AG04450 (cell line): ENCODE measurements at regions not wholly inside any gene's neighbourhood (a gene's known extent, or its start where the extent isn't known, plus 50 kb on each side); places are given as distances from the start of the nearest gene placed in this dataset.

ENCODE experiments used
- CTCF ChIA-PET: fragments of 300-600, 350-600 bp; formaldehyde crosslinking; extraction: SDS; loops from one replicate; lab custom pipeline; 2022; ENCODE audit warnings: antibody characterized with exemption, inconsistent platforms; lab: Charles Lee
- POLR2A ChIA-PET: fragments of 350-600 bp; formaldehyde crosslinking; extraction: SDS; loops from one replicate; lab custom pipeline; 2021; ENCODE audit warnings: antibody characterized with exemption, inconsistent platforms; lab: Yijun Ruan, JAX
- DNase-seq: peaks from one replicate; pipeline ENCODE4 v3.0.0-alpha.2; 2011; ENCODE audit warnings: low read depth, low spot score
- H3K27ac ChIP-seq: one replicate; pipeline ENCODE4 v1.5.1; 2012; ENCODE audit warnings: low read depth, low read length, control low read depth
- H3K27me3 ChIP-seq: one replicate; pipeline ENCODE4 v1.6.0; 2012; ENCODE audit warnings: low read length; ENCODE audit not compliant: control insufficient read depth, insufficient read depth
- H3K4me3 ChIP-seq: 2 replicates; pipeline ENCODE4 v1.5.1; 2011; ENCODE audit warnings: mild to moderate bottlenecking, low read depth, low read length, control low read depth
- H3K9me3 ChIP-seq: 2 replicates; pipeline ENCODE4 v1.5.1; 2012; ENCODE audit warnings: low read length; ENCODE audit not compliant: control insufficient read depth, insufficient read depth
- CTCF ChIP-seq: IDR thresholded peaks from 2 replicates; pipeline ENCODE4 v1.5.1; 2011; ENCODE audit warnings: low read depth, low read length, control low read depth, inconsistent platforms

- Histone ChIP-seq H3K4me3 (no peak overlapping the region), H3K27me3 (no peaks in the 10 kb centered on the region), H3K27ac (no peak overlapping the region), H3K9me3 (peaks cover 5% of the 10 kb centered on the region; the same call in 1 of the 2 replicates)
- DNase-seq = no peak
- POLR2A ChIA-PET = no interaction called here
- CTCF ChIA-PET = no interaction called here
- no peak for TF ChIP-seq CTCF
Measured at GRCh38 chr5:125461641-125462072, 715.2 kb upstream of the ZNF608 start.

GRCh38 chr5:125463466-125464092 is 717.1 kb upstream of the ZNF608 start:
- H3K27ac ChIP-seq = no peak overlapping the region
- H3K27me3 ChIP-seq = no peaks in the 10 kb centered on the region
- H3K4me3 ChIP-seq = no peak overlapping the region
- no peak for DNase-seq
- ChIA-PET POLR2A (no interaction called here), CTCF (no interaction called here)
- H3K9me3 ChIP-seq = no peaks in the 10 kb centered on the region
- no peak for TF ChIP-seq CTCF

- Histone ChIP-seq H3K9me3 (no peaks in the 10 kb centered on the region), H3K27me3 (no peaks in the 10 kb centered on the region), H3K27ac (no peak overlapping the region), H3K4me3 (no peak overlapping the region)
- TF ChIP-seq CTCF = no peak
- no peak for DNase-seq
- ChIA-PET POLR2A (no interaction called here), CTCF (no interaction called here)
Measured at GRCh38 chr5:125464847-125465432, 718.5 kb upstream of the ZNF608 start.

- ChIA-PET CTCF (no interaction called here), POLR2A (no interaction called here)
- TF ChIP-seq CTCF = no peak
- DNase-seq = no peak
- Histone ChIP-seq H3K4me3 (no peak overlapping the region), H3K27me3 (no peaks in the 10 kb centered on the region), H3K27ac (no peak overlapping the region), H3K9me3 (no peaks in the 10 kb centered on the region)
Measured at GRCh38 chr5:125465703-125466102, 719.3 kb upstream of the ZNF608 start.

GRCh38 chr5:125467222-125467621 is 720.8 kb upstream of the ZNF608 start:
- no peak for DNase-seq
- ChIA-PET CTCF (no interaction called here), POLR2A (no interaction called here)
- no peak for TF ChIP-seq CTCF
- Histone ChIP-seq H3K27me3 (no peaks in the 10 kb centered on the region), H3K4me3 (no peak overlapping the region), H3K9me3 (no peaks in the 10 kb centered on the region), H3K27ac (no peak overlapping the region)
